ENCODE measurements at regions not wholly inside any gene's neighbourhood (a gene's known extent, or its start where the extent isn't known, plus 50 kb on each side); places are given as distances from the start of the nearest gene placed in this dataset.
"Not testable (repeated sequence)": the region's sequence is repeated elsewhere in the genome, so short reads cannot be mapped to it uniquely, and the experiment has no call there.

GRCh38 chr6:8810325-8810724 lies 375.0 kb upstream of the SLC35B3 start:
- no peak for DNase-seq
- Histone ChIP-seq H3K27ac (no peak overlapping the region), H3K36me3 (no peaks in the 10 kb centered on the region), H3K27me3 (no peaks in the 10 kb centered on the region), H3K4me1 (no peaks in the 10 kb centered on the region), H3K9me3 (no peaks in the 10 kb centered on the region), H3K4me3 (no peak overlapping the region)
- no peak for TF ChIP-seq POLR2A (IDR thresholded peaks at IDR 0.05)
- no peak for TF ChIP-seq CTCF (IDR thresholded peaks at IDR 0.05)
- intact Hi-C loops (cut with DNase I; ENCODE audit: low total_unique reads), result no loop called here

GRCh38 chr6:8809662-8810061 lies 374.3 kb upstream of the SLC35B3 start:
- intact Hi-C loops (cut with DNase I; ENCODE audit: low total_unique reads), result no loop called here
- TF ChIP-seq POLR2A (IDR thresholded peaks at IDR 0.05), result no peak
- no peak for TF ChIP-seq CTCF (IDR thresholded peaks at IDR 0.05)
- no peaks in the 10 kb centered on the region for H3K36me3 ChIP-seq
- no peaks in the 10 kb centered on the region for H3K9me3 ChIP-seq
- no peaks in the 10 kb centered on the region for H3K4me1 ChIP-seq
- no peak overlapping the region for H3K4me3 ChIP-seq
- H3K27me3 ChIP-seq, result no peaks in the 10 kb centered on the region
- no peak overlapping the region for H3K27ac ChIP-seq
- DNase-seq, result no peak

- Histone ChIP-seq H3K9me3 (no peaks in the 10 kb centered on the region), H3K4me3 (no peak overlapping the region), H3K36me3 (no peaks in the 10 kb centered on the region), H3K27ac (no peak overlapping the region), H3K4me1 (no peaks in the 10 kb centered on the region), H3K27me3 (no peaks in the 10 kb centered on the region)
- TF ChIP-seq CTCF (IDR thresholded peaks at IDR 0.05) (no peak), POLR2A (IDR thresholded peaks at IDR 0.05) (no peak)
- no peak for DNase-seq
- intact Hi-C loops (cut with DNase I; ENCODE audit: low total_unique reads), result no loop called here
Observed at GRCh38 chr6:8803181-8803760, 367.9 kb upstream of the SLC35B3 start.

GRCh38 chr6:8802397-8802796 lies 367.1 kb upstream of the SLC35B3 start:
- H3K9me3 ChIP-seq; H3K27ac ChIP-seq; H3K27me3 ChIP-seq; H3K4me1 ChIP-seq; DNase-seq; H3K36me3 ChIP-seq; intact Hi-C loops (cut with DNase I; ENCODE audit: low total_unique reads); H3K4me3 ChIP-seq: not testable (repeated sequence)

- Histone ChIP-seq H3K4me3 (no peak overlapping the region), H3K4me1 (no peaks in the 10 kb centered on the region), H3K9me3 (no peaks in the 10 kb centered on the region), H3K36me3 (no peaks in the 10 kb centered on the region), H3K27ac (no peak overlapping the region), H3K27me3 (no peaks in the 10 kb centered on the region)
- DNase-seq, result no peak
- intact Hi-C loops (cut with DNase I; ENCODE audit: low total_unique reads), result no loop called here
- TF ChIP-seq CTCF (IDR thresholded peaks at IDR 0.05) (no peak), POLR2A (IDR thresholded peaks at IDR 0.05) (no peak)
Observed at GRCh38 chr6:8794420-8794819, 359.1 kb upstream of the SLC35B3 start.

GRCh38 chr6:8789878-8790277 lies 354.5 kb upstream of the SLC35B3 start:
- no peaks in the 10 kb centered on the region for H3K27me3 ChIP-seq
- no peaks in the 10 kb centered on the region for H3K36me3 ChIP-seq
- no peaks in the 10 kb centered on the region for H3K4me1 ChIP-seq
- TF ChIP-seq POLR2A (IDR thresholded peaks at IDR 0.05) (no peak), CTCF (IDR thresholded peaks at IDR 0.05) (no peak)
- intact Hi-C loops (cut with DNase I; ENCODE audit: low total_unique reads), result no loop called here
- no peaks in the 10 kb centered on the region for H3K9me3 ChIP-seq
- no peak overlapping the region for H3K4me3 ChIP-seq
- no peak overlapping the region for H3K27ac ChIP-seq
- no peak for DNase-seq

Data from uterus (tissue), 3 donors.